HEK293 (cell line): ENCODE measurements at regions not wholly inside any gene's neighbourhood (a gene's known extent, or its start where the extent isn't known, plus 50 kb on each side); places are given as distances from the start of the nearest gene placed in this dataset.

ENCODE experiments used
- CTCF ChIA-PET: fragments of 350-600 bp; formaldehyde crosslinking; extraction: SDS; loops from one replicate; lab custom pipeline; 2021; ENCODE audit warnings: antibody characterized with exemption; lab: Yijun Ruan, JAX
- POLR2A ChIA-PET: fragments of 300-600 bp; formaldehyde crosslinking; extraction: SDS; loops from one replicate; lab custom pipeline; 2020; ENCODE audit warnings: antibody characterized with exemption, inconsistent platforms; lab: Yijun Ruan, JAX
- H3K27ac ChIP-seq: fragments of 200-500 bp; sonication (Bioruptor generic); 2 replicates; pipeline ENCODE4 v1.5.1; 2014; ENCODE audit warnings: low read depth, low read length, control low read depth, inconsistent platforms; ENCODE audit errors: extremely low read depth
- H3K36me3 ChIP-seq, 2 experiments: fragments of 200-500 bp in 1 of 2; sonication (Bioruptor generic) in 1 of 2; 1 replicate in 1 of 2; 2 replicates in 1 of 2; pipeline ENCODE4 v1.5.1; 2014 to 2017; ENCODE audit warnings: inconsistent platforms in 2 of 2, low read length in 2 of 2; ENCODE audit not compliant: control insufficient read depth in 2 of 2, insufficient read depth in 1 of 2
- H3K4me1 ChIP-seq: fragments of 200-500 bp; sonication (Bioruptor generic); 2 replicates; pipeline ENCODE4 v1.5.1; 2014; ENCODE audit warnings: mild to moderate bottlenecking, low read length, inconsistent platforms; ENCODE audit not compliant: control insufficient read depth, insufficient read depth
- H3K4me3 ChIP-seq: 2 replicates; pipeline ENCODE4 v1.5.1; 2011; ENCODE audit warnings: low read depth, mild to moderate bottlenecking, control low read depth, low read length, moderate library complexity
- H3K9me3 ChIP-seq: fragments of 200-500 bp; sonication (Bioruptor generic); 2 replicates; pipeline ENCODE4 v1.5.1; 2014; ENCODE audit warnings: low read depth, low read length, inconsistent platforms; ENCODE audit not compliant: control insufficient read depth, insufficient read depth
- GFI1B ChIP-seq: fragments of 450-650 bp; formaldehyde crosslinking; IDR thresholded peaks from 2 replicates; pipeline ENCODE4 v1.5.1; 2016; ENCODE audit warnings: missing biosample characterization, missing genetic modification characterization
- GLIS1 ChIP-seq: fragments of 450-650 bp; formaldehyde crosslinking; IDR thresholded peaks from 2 replicates; pipeline ENCODE4 v1.5.1; 2016; ENCODE audit warnings: missing biosample characterization, missing genetic modification characterization
- HIC1 ChIP-seq: fragments of 450-650 bp; formaldehyde crosslinking; IDR thresholded peaks from 2 replicates; pipeline ENCODE4 v1.5.1; 2016; ENCODE audit warnings: missing biosample characterization, missing genetic modification characterization
- INSM2 ChIP-seq: fragments of 450-650 bp; formaldehyde crosslinking; IDR thresholded peaks from 2 replicates; pipeline ENCODE4 v1.5.1; 2016; ENCODE audit warnings: missing biosample characterization, missing genetic modification characterization
- PRDM1 ChIP-seq: fragments of 450-650 bp; formaldehyde crosslinking; IDR thresholded peaks from 2 replicates; pipeline ENCODE4; 2016; ENCODE audit warnings: missing biosample characterization, missing genetic modification characterization
- PRDM2 ChIP-seq: fragments of 450-650 bp; formaldehyde crosslinking; IDR thresholded peaks from 2 replicates; pipeline ENCODE4 v1.5.1; 2016; ENCODE audit warnings: missing biosample characterization, missing genetic modification characterization, borderline replicate concordance
- SP7 ChIP-seq: fragments of 450-650 bp; formaldehyde crosslinking; IDR thresholded peaks from 2 replicates; pipeline ENCODE4 v1.5.1; 2016; ENCODE audit warnings: missing biosample characterization, missing genetic modification characterization
- TCF7L2 ChIP-seq: IDR thresholded peaks from 2 replicates; pipeline ENCODE4 v1.6.1; 2011; ENCODE audit warnings: low read depth, mild to moderate bottlenecking, inconsistent platforms, low read length, moderate library complexity, borderline replicate concordance
- ZBTB10 ChIP-seq: fragments of 450-650 bp; formaldehyde crosslinking; IDR thresholded peaks from 2 replicates; pipeline ENCODE4 v1.5.1; 2016; ENCODE audit warnings: missing biosample characterization, missing genetic modification characterization
- ZNF221 ChIP-seq: fragments of 450-650 bp; formaldehyde crosslinking; IDR thresholded peaks from 2 replicates; pipeline ENCODE4 v1.5.1; 2017; ENCODE audit warnings: missing biosample characterization, missing genetic modification characterization, borderline replicate concordance
- ZNF23 ChIP-seq: fragments of 450-650 bp; formaldehyde crosslinking; IDR thresholded peaks from 2 replicates; pipeline ENCODE4 v1.5.1; 2016; ENCODE audit warnings: missing biosample characterization, missing genetic modification characterization, borderline replicate concordance
- ZNF248 ChIP-seq: fragments of 450-650 bp; formaldehyde crosslinking; IDR thresholded peaks from 2 replicates; pipeline ENCODE4 v1.5.1; 2017; ENCODE audit warnings: missing biosample characterization, missing genetic modification characterization
- ZNF302 ChIP-seq: fragments of 450-650 bp; formaldehyde crosslinking; IDR thresholded peaks from 2 replicates; pipeline ENCODE4 v1.5.1; 2016; ENCODE audit warnings: missing biosample characterization, missing genetic modification characterization, low read depth
- ZNF426 ChIP-seq: fragments of 450-650 bp; formaldehyde crosslinking; IDR thresholded peaks from 2 replicates; pipeline ENCODE4 v1.5.1; 2017; ENCODE audit warnings: missing biosample characterization, missing genetic modification characterization, mild to moderate bottlenecking, inconsistent platforms, moderate library complexity
- ZNF433 ChIP-seq: fragments of 450-650 bp; formaldehyde crosslinking; IDR thresholded peaks from 2 replicates; pipeline ENCODE4 v1.5.1; 2016; ENCODE audit warnings: missing biosample characterization, missing genetic modification characterization, low read depth
- ZNF548 ChIP-seq: fragments of 450-650 bp; formaldehyde crosslinking; IDR thresholded peaks from 2 replicates; pipeline ENCODE4 v1.5.1; 2016; ENCODE audit warnings: missing biosample characterization, missing genetic modification characterization
- ZNF558 ChIP-seq: fragments of 450-650 bp; formaldehyde crosslinking; IDR thresholded peaks from 2 replicates; pipeline ENCODE4 v1.5.1; 2016; ENCODE audit warnings: missing biosample characterization, missing genetic modification characterization
- ZNF560 ChIP-seq: fragments of 450-650 bp; formaldehyde crosslinking; IDR thresholded peaks from 2 replicates; pipeline ENCODE4 v1.5.1; 2017; ENCODE audit warnings: missing biosample characterization, missing genetic modification characterization, borderline replicate concordance
- ZNF747 ChIP-seq: fragments of 450-650 bp; formaldehyde crosslinking; IDR thresholded peaks from 2 replicates; pipeline ENCODE4 v1.5.1; 2016; ENCODE audit warnings: missing biosample characterization, missing genetic modification characterization
- ZNF777 ChIP-seq: fragments of 450-650 bp; formaldehyde crosslinking; IDR thresholded peaks from 2 replicates; pipeline ENCODE4 v1.5.1; 2017; ENCODE audit warnings: missing biosample characterization, missing genetic modification characterization, borderline replicate concordance
- ZNF785 ChIP-seq: fragments of 450-650 bp; formaldehyde crosslinking; IDR thresholded peaks from 2 replicates; pipeline ENCODE4 v1.5.1; 2016; ENCODE audit warnings: missing biosample characterization, missing genetic modification characterization

DNA sequence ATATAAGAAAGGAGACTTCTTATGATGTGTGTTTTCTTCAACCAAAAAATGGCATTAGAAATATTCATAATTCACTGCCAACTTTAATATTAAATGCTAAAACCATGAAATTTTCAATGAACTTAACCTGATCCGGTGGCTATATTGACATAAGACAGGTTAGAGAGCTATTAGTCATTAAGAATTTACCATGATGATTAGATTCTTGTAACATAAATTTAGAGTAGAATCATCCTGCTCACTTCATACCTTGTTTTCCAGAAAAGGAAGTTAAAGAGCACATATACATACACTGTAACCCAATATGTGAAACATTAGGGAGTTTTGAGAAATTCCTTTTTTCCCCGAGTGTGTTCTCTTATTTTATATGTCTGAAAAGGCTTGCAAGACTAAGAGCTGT, 430.3 kb upstream of the SEMA3A start (continued):
- no peak for TF ChIP-seq PRDM2 (tag by site-specific recombination)

DNA sequence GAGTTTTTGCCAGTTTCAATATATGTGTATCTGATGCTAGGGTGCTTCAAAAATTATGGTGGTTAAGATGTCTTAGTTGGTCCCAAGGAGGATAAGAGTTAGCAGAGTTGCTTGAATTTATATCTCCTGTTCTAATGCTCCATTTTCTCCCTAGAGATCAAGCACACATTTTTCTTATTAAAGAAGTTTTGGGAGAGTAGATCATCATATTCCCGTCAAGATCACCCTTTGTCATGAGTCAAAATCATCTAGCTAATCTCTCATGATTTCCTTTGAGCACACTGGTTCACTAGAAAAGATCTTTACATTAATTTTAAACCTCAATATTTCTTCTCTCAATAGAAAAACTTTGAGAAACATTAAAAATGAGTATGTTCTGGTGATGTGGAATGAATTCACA, 429.9 kb upstream of the SEMA3A start:
- Histone ChIP-seq H3K27ac (no peak overlapping the region), H3K9me3 (no peaks in the 10 kb centered on the region), H3K4me3 (no peak overlapping the region), H3K36me3 (no peaks in the 10 kb centered on the region), H3K4me1 (no peaks in the 10 kb centered on the region)
- TF ChIP-seq ZNF548 (tag by site-specific recombination) (no peak), ZNF558 (tag by site-specific recombination) (no peak), ZNF433 (tag by site-specific recombination) (no peak), ZNF426 (tag by site-specific recombination) (no peak), ZNF221 (no peak), ZNF302 (no peak), ZNF785 (tag by site-specific recombination) (no peak), ZBTB10 (tag by site-specific recombination) (no peak), INSM2 (tag by site-specific recombination) (no peak), ZNF560 (tag by site-specific recombination) (no peak), ZNF747 (tag by site-specific recombination) (no peak), ZNF248 (tag by site-specific recombination) (no peak), TCF7L2 (no peak), SP7 (no peak), ZNF777 (tag by site-specific recombination) (no peak), HIC1 (tag by site-specific recombination) (no peak), GFI1B (tag by site-specific recombination) (no peak), PRDM1 (no peak), GLIS1 (tag by site-specific recombination) (no peak), ZNF23 (tag by site-specific recombination) (no peak)
- POLR2A ChIA-PET = no interaction called here
- CTCF ChIA-PET = no interaction called here
